LNCaP clone FGC (cell line): ENCODE measurements at regions not wholly inside any gene's neighbourhood (a gene's known extent, or its start where the extent isn't known, plus 50 kb on each side); places are given as distances from the start of the nearest gene placed in this dataset.

Source experiments
- DNase-seq: peaks from one replicate; pipeline ENCODE4 v3.0.0-alpha.2; 2011; ENCODE audit warnings: low read depth
- H3K4me3 ChIP-seq: 2 replicates; pipeline ENCODE4 v1.5.1; 2011; ENCODE audit warnings: mild to moderate bottlenecking, low read depth, low read length, control low read depth
- TF ChIP-seq, protein P1 (sequence below): IDR thresholded peaks from 2 replicates; pipeline ENCODE4 v1.5.1; 2012; ENCODE audit warnings: mild to moderate bottlenecking; ENCODE audit not compliant: control insufficient read depth, insufficient read depth; ENCODE audit errors: extremely low read depth

GRCh38 chr20:55054453-55054852 lies 579.1 kb downstream of the DOK5 start:
- H3K4me3 ChIP-seq: no peak overlapping the region
- no peak for DNase-seq
- TF ChIP-seq, protein P1, sequence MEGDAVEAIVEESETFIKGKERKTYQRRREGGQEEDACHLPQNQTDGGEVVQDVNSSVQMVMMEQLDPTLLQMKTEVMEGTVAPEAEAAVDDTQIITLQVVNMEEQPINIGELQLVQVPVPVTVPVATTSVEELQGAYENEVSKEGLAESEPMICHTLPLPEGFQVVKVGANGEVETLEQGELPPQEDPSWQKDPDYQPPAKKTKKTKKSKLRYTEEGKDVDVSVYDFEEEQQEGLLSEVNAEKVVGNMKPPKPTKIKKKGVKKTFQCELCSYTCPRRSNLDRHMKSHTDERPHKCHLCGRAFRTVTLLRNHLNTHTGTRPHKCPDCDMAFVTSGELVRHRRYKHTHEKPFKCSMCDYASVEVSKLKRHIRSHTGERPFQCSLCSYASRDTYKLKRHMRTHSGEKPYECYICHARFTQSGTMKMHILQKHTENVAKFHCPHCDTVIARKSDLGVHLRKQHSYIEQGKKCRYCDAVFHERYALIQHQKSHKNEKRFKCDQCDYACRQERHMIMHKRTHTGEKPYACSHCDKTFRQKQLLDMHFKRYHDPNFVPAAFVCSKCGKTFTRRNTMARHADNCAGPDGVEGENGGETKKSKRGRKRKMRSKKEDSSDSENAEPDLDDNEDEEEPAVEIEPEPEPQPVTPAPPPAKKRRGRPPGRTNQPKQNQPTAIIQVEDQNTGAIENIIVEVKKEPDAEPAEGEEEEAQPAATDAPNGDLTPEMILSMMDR: no peak

GRCh38 chr20:55053389-55053788 lies 578.0 kb downstream of the DOK5 start:
- DNase-seq: no peak
- no peak overlapping the region for H3K4me3 ChIP-seq
- TF ChIP-seq, protein P1: no peak

DNA sequence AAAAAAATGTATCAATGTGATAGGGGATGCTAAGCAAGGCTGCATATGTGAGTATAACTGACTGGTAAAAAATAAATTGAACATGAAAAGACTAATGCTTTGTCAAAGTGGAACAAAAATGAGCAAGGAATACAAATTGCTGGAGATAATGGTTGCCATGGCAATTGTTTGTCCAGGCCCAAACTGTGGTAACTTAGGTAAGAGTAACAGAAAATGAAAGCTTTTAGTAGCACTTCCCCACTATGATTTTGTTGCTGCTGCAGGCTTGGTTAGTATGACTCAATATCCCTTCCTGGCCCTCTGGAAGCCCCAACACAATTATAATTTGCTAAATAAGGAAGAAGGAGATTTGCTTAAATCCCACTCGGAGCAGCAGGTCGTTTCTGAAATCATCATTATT lies 577.1 kb downstream of the DOK5 start:
- no peak overlapping the region for H3K4me3 ChIP-seq
- TF ChIP-seq, protein P1: no peak
- DNase-seq: no peak

DNA sequence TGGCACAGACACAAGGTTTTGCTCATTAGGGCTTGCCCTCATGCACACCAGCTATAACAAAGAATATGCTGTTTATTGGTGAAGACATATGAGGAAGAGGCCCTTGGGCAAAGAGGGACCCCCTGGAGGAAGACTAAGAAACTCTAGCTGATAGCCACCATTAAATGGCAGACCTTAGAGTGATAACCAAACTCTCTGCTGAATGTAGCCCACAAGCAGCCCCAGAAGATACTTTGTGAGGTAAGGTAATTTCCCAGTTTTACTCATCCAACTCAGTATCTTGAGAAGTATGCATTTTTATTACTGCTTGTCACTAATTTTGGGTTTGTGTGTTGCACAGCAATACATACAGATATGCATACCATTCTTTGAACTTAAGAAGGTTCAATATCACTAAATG lies 563.3 kb downstream of the DOK5 start:
- DNase-seq: no peak
- no peak overlapping the region for H3K4me3 ChIP-seq
- TF ChIP-seq, protein P1: no peak

- no peak overlapping the region for H3K4me3 ChIP-seq
- TF ChIP-seq, protein P1: no peak
- no peak for DNase-seq
Measured at GRCh38 chr20:55031971-55032370, 556.6 kb downstream of the DOK5 start.

- H3K4me3 ChIP-seq: no peak overlapping the region
- TF ChIP-seq, protein P1: no peak
Measured at GRCh38 chr20:55014766-55015165, 539.4 kb downstream of the DOK5 start.

GRCh38 chr20:55010761-55011160 lies 535.4 kb downstream of the DOK5 start:
- DNase-seq: no peak
- TF ChIP-seq, protein P1: no peak
- H3K4me3 ChIP-seq: no peak overlapping the region

More at GRCh38 chr20:55014766-55015165, 539.4 kb downstream of the DOK5 start:
- no peak for DNase-seq
